HG02571 (cell line): ENCODE measurements at regions not wholly inside any gene's neighbourhood (a gene's known extent, or its start where the extent isn't known, plus 50 kb on each side); places are given as distances from the start of the nearest gene placed in this dataset.

ENCODE experiments used
- ATAC-seq: cut with Tn5 transposase; IDR thresholded peaks from one replicate; pipeline ENCODE4 v1.9.1; 2021; ENCODE audit warnings: mild to moderate bottlenecking, moderate library complexity; ENCODE audit not compliant: unreplicated experiment

- ATAC-seq, result no peak
Observed at GRCh38 chr5:168214071-168214470, 77.4 kb upstream of the WWC1 start.

- ATAC-seq, result no peak
Observed at GRCh38 chr5:168214886-168215285, 76.6 kb upstream of the WWC1 start.

- ATAC-seq, result no peak
Observed at GRCh38 chr5:168215646-168216045, 75.8 kb upstream of the WWC1 start.

DNA sequence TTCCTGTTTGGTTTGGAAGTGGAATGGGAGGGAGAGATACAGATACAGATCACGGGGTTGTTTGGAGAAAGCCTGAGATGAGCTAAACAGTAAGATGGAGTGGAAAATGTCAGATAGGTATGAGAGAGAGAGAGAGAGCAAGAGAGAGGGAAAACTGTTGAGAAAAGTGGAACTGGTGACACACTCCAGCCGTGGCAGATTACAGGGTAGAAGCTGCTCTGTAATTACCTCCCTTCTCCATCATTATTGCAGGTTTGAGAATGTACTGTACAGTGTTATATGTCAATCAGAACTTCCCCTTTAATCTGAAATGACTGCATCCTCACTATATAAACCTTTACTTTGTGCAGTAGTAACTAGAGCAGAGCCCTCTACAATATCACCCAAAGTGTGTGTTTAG lies 74.5 kb upstream of the WWC1 start:
- no peak for ATAC-seq

GRCh38 chr5:168217497-168217896 lies 73.9 kb upstream of the WWC1 start:
- no peak for ATAC-seq

- no peak for ATAC-seq
Observed at GRCh38 chr5:168218746-168219145, 72.7 kb upstream of the WWC1 start.

DNA sequence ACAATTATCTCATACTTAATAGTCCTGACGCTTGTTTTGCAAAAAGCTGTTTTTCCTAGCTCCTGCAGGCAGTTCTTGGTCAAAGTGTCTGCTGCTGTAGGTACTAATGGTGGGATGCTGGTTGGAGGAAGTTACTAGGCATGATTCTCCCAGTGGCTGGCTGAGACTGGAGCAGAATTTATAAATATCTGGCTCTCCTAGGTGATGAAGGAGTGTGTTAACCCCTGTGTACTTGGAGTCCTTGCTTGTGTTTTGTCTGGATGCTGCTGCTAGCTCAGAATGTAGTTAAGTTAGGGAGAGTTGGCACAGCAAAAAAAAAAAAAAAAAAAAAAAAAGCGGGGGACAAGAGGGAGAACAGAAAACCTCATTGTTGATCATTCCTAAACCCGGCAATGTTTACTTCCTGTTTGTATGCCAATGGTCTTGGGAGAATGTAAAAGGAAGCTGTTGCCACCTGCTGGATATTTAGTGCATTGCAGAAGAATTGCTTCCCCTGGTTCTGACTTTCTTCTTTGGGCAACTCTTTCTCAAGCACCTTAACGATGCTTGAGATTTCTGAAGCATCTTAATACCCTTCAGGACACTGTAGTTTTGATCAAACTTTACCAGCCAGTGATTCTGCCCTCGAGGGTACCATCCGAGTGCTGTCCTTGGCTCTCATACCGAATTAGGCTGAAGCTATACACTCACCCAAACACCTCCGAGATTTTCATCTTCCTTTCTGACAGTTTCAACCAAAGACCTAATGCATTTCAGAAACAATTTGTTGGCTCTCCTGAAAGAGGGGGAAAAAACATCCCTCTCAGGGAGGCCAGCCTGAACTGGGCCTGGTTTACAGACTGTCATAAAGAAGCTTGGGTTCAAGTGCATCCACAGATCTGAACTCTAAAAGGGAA lies 71.7 kb upstream of the WWC1 start:
- ATAC-seq, result peak; percentile 91

DNA sequence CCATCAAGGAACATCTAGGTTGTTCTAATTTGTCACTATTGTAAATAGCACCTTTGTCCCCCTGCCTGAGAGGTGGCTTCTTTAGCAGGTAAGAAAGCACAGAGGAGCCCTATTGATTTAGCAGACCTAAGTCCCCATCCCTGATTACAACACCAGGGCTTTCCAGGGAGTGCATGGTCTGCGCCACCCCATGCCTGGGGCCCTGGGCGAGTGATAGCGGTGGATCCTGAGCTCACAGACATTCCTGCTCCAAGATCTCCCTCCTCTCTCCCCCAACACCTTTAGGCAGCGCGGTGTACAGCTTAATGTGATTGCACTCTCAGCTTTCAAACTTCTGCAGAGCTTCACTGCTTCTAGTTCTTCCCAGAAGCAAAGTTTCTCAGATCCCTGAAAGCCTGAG lies 67.4 kb upstream of the WWC1 start:
- no peak for ATAC-seq

GRCh38 chr5:168226012-168226411 lies 65.4 kb upstream of the WWC1 start:
- no peak for ATAC-seq

DNA sequence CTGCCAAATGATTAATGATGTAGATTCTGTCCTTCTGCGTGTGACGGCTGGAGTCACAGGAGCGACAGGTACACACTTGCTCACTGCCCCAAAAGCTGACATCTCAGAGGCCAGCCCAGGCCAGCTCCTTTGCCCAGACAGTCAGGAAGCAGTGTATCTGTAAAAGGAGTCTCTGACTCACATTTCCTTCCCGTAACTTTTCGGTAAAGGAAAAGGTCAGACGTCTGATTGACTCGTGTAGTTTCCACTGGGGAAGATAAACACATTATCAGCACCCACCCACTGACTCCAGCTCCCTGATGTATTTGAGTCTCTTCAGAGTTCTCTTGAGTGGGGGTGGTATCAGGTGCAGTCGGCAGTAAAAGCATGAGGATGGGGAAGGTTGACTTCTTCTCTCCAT lies 64.4 kb upstream of the WWC1 start:
- no peak for ATAC-seq

DNA sequence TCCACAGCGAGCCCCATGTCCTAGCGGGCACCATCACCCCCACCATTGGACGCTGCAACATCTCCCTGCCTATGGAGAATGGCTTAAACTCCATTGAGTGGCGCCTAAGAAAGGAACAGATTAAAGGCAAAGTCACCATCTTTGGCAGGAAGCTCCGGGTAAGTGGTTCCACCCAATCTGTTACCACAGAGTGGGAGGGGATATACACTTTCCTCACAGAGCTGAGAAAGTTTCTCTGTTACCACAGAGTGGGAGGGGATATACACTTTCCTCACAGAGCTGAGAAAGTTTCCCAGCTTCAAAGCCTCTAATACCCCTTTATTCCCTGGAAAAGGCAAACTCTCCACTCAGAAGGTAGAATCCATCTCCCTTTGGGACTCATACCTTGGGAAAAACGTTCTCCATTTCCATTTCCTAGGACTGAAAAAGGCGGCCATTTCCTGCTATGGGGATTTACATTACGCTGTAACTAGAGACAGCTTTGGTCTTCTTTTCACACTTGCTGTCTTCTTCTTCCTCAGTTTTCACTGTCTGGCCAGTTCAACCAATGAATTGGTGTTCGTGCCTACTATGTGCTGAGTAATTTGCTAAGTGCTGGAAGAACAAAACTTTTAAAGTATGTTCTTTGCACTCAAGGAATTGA lies 63.4 kb upstream of the WWC1 start:
- ATAC-seq, result peak; percentile 100

DNA sequence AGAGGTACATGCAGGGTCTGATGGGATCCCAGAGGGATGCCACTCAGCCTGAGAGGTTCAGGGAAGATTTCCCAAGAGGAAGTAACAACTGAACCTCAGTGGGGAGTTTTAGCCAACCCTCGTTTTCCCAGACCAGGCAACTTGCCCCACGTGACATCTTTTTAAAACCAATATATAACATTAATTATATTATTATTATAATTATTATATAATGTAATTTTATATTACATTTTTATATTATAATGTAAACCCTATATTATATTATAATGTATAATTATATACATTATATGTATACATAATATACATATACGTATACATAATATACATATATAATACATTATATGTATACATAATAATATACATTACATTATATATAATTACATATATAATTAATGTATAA lies 62.8 kb upstream of the WWC1 start:
- no peak for ATAC-seq

- ATAC-seq, result no peak
Observed at GRCh38 chr5:168234133-168234532, 57.3 kb upstream of the WWC1 start.

GRCh38 chr5:168238463-168238862 lies 53.0 kb upstream of the WWC1 start:
- ATAC-seq, result no peak

- no peak for ATAC-seq
Observed at GRCh38 chr5:168239325-168239724, 52.1 kb upstream of the WWC1 start.
